ENCODE measurements at regions not wholly inside any gene's neighbourhood (a gene's known extent, or its start where the extent isn't known, plus 50 kb on each side); places are given as distances from the start of the nearest gene placed in this dataset.

GRCh38 chr17:73936908-73937627, 266.4 kb upstream of the RPL38 start:
- H3K36me3 ChIP-seq (ENCODE audit: low read depth), result no peaks in the 10 kb centered on the region
- ATAC-seq, result no peak
- no peak for DNase-seq
- intact Hi-C loops (cut with DNase I, micrococcal nuclease), result no loop called here
- H3K4me3 ChIP-seq, result no peak overlapping the region
- H3K4me1 ChIP-seq (ENCODE audit: low read depth), result no peaks in the 10 kb centered on the region
- no peak for TF ChIP-seq CTCF (IDR thresholded peaks at IDR 0.05)
- H3K9me3 ChIP-seq, result no peaks in the 10 kb centered on the region

- no peaks in the 10 kb centered on the region for H3K9me3 ChIP-seq
- H3K4me1 ChIP-seq (ENCODE audit: low read depth), result no peaks in the 10 kb centered on the region
- no peak for ATAC-seq
- no peak for DNase-seq
- H3K4me3 ChIP-seq, result no peak overlapping the region
- H3K36me3 ChIP-seq (ENCODE audit: low read depth), result no peaks in the 10 kb centered on the region
- TF ChIP-seq CTCF (IDR thresholded peaks at IDR 0.05), result no peak
- intact Hi-C loops (cut with DNase I, micrococcal nuclease), result no loop called here
Measured at GRCh38 chr17:73938706-73939105, 264.8 kb upstream of the RPL38 start.

- TF ChIP-seq CTCF (IDR thresholded peaks at IDR 0.05), result no peak
- intact Hi-C loops (cut with DNase I, micrococcal nuclease), result no loop called here
- Histone ChIP-seq H3K4me3 (no peak overlapping the region), H3K4me1 (ENCODE audit: low read depth) (no peaks in the 10 kb centered on the region), H3K36me3 (ENCODE audit: low read depth) (no peaks in the 10 kb centered on the region), H3K9me3 (no peaks in the 10 kb centered on the region)
- ATAC-seq, result no peak
- DNase-seq, result no peak
Measured at GRCh38 chr17:73939806-73940205, 263.7 kb upstream of the RPL38 start.

GRCh38 chr17:73940511-73940910, 263.0 kb upstream of the RPL38 start:
- Histone ChIP-seq H3K4me1 (ENCODE audit: low read depth) (no peaks in the 10 kb centered on the region), H3K4me3 (no peak overlapping the region), H3K9me3 (no peaks in the 10 kb centered on the region), H3K36me3 (ENCODE audit: low read depth) (no peaks in the 10 kb centered on the region)
- TF ChIP-seq CTCF (IDR thresholded peaks at IDR 0.05), result no peak
- no peak for DNase-seq
- no peak for ATAC-seq
- intact Hi-C loops (cut with DNase I, micrococcal nuclease), result no loop called here

- Histone ChIP-seq H3K4me3 (no peak overlapping the region), H3K9me3 (no peaks in the 10 kb centered on the region), H3K36me3 (ENCODE audit: low read depth) (no peaks in the 10 kb centered on the region), H3K4me1 (ENCODE audit: low read depth) (no peaks in the 10 kb centered on the region)
- DNase-seq (no peak), ATAC-seq (no peak)
- TF ChIP-seq CTCF (IDR thresholded peaks at IDR 0.05), result no peak
- intact Hi-C loops (cut with DNase I, micrococcal nuclease), result no loop called here
Measured at GRCh38 chr17:73941919-73942530, 261.5 kb upstream of the RPL38 start.
